ENCODE measurements at regions not wholly inside any gene's neighbourhood (a gene's known extent, or its start where the extent isn't known, plus 50 kb on each side); places are given as distances from the start of the nearest gene placed in this dataset.

- TF ChIP-seq ISL1 (CRISPR knock-in tag; IDR thresholded peaks at IDR 0.05) (no peak), CSRNP3 (CRISPR knock-in tag; IDR thresholded peaks at IDR 0.05) (no peak), CREB5 (CRISPR knock-in tag; IDR thresholded peaks at IDR 0.05; ENCODE audit: low read depth) (no peak), ESRRG (CRISPR knock-in tag; IDR thresholded peaks at IDR 0.05) (no peak), ZFP3 (CRISPR knock-in tag; IDR thresholded peaks at IDR 0.05) (no peak), OSR1 (CRISPR knock-in tag; IDR thresholded peaks at IDR 0.05) (no peak), ZNF70 (CRISPR knock-in tag; IDR thresholded peaks at IDR 0.05) (no peak), ZNF565 (CRISPR knock-in tag; conservative IDR thresholded peaks at IDR 0.05; ENCODE audit: low read depth) (no peak), POU6F1 (CRISPR knock-in tag; IDR thresholded peaks at IDR 0.05; ENCODE audit: borderline replicate concordance, low read depth) (no peak), CSDC2 (CRISPR knock-in tag; IDR thresholded peaks at IDR 0.05) (no peak), TCF4 (CRISPR knock-in tag; IDR thresholded peaks at IDR 0.05; ENCODE audit: borderline replicate concordance) (no peak), BACH2 (CRISPR knock-in tag; IDR thresholded peaks at IDR 0.05; ENCODE audit: borderline replicate concordance) (no peak), TSHZ2 (CRISPR knock-in tag; IDR thresholded peaks at IDR 0.05) (no peak), ZFP30 (CRISPR knock-in tag; IDR thresholded peaks at IDR 0.05) (no peak), GLIS3 (CRISPR knock-in tag; IDR thresholded peaks at IDR 0.05) (no peak), ARNTL (CRISPR knock-in tag; IDR thresholded peaks at IDR 0.05; ENCODE audit: borderline replicate concordance, low read depth) (no peak), ZNF8 (CRISPR knock-in tag; IDR thresholded peaks at IDR 0.05) (no peak), TOX (CRISPR knock-in tag; IDR thresholded peaks at IDR 0.05; ENCODE audit: borderline replicate concordance) (no peak), SNAI2 (CRISPR knock-in tag; IDR thresholded peaks at IDR 0.05) (no peak)
- ATAC-seq = no peak
Observed at GRCh38 chr11:116239247-116239646, 533.5 kb downstream of the BUD13 start.

GRCh38 chr11:116234989-116235568 is 537.7 kb downstream of the BUD13 start:
- ATAC-seq = no peak
- TF ChIP-seq CREB5 (CRISPR knock-in tag; IDR thresholded peaks at IDR 0.05; ENCODE audit: low read depth) (no peak), PATZ1 (CRISPR knock-in tag; IDR thresholded peaks at IDR 0.05; ENCODE audit: borderline replicate concordance) (no peak), CSDC2 (CRISPR knock-in tag; IDR thresholded peaks at IDR 0.05) (no peak), ZFP30 (CRISPR knock-in tag; IDR thresholded peaks at IDR 0.05) (no peak), TOX (CRISPR knock-in tag; IDR thresholded peaks at IDR 0.05; ENCODE audit: borderline replicate concordance) (no peak), GLIS3 (CRISPR knock-in tag; IDR thresholded peaks at IDR 0.05) (no peak), ARNTL (CRISPR knock-in tag; IDR thresholded peaks at IDR 0.05; ENCODE audit: borderline replicate concordance, low read depth) (no peak), BACH2 (CRISPR knock-in tag; IDR thresholded peaks at IDR 0.05; ENCODE audit: borderline replicate concordance) (no peak), POU6F1 (CRISPR knock-in tag; IDR thresholded peaks at IDR 0.05; ENCODE audit: borderline replicate concordance, low read depth) (no peak), OSR1 (CRISPR knock-in tag; IDR thresholded peaks at IDR 0.05) (no peak), SNAI2 (CRISPR knock-in tag; IDR thresholded peaks at IDR 0.05) (no peak)
